ENCODE measurements at regions not wholly inside any gene's neighbourhood (a gene's known extent, or its start where the extent isn't known, plus 50 kb on each side); places are given as distances from the start of the nearest gene placed in this dataset.

- peaks cover 2% of the 10 kb centered on the region for H3K27me3 Mint-ChIP-seq (ENCODE audit: low read depth, poor library complexity)
- H3K4me1 Mint-ChIP-seq, result no peaks in the 10 kb centered on the region
- no peak overlapping the region for H3K27ac Mint-ChIP-seq
- H3K36me3 Mint-ChIP-seq (ENCODE audit: low read depth), result no peaks in the 10 kb centered on the region
- no peaks in the 10 kb centered on the region for H3K9me3 Mint-ChIP-seq
- no peak overlapping the region for H3K4me3 Mint-ChIP-seq
- TF ChIP-seq CTCF (IDR thresholded peaks at IDR 0.05), result no peak
- no peak for DNase-seq
Measured at GRCh38 chr3:106114848-106115247, 246.0 kb upstream of the CBLB start.

GRCh38 chr3:106115557-106115956 lies 246.7 kb upstream of the CBLB start:
- H3K4me1 Mint-ChIP-seq, result no peaks in the 10 kb centered on the region
- no peak for DNase-seq

GRCh38 chr3:106116733-106117489 lies 248.1 kb upstream of the CBLB start:
- DNase-seq, result no peak
- Mint-ChIP-seq H3K4me1 (no peaks in the 10 kb centered on the region), H3K36me3 (ENCODE audit: low read depth) (no peaks in the 10 kb centered on the region), H3K27ac (no peak overlapping the region), H3K4me3 (no peak overlapping the region), H3K9me3 (no peaks in the 10 kb centered on the region), H3K27me3 (ENCODE audit: low read depth, poor library complexity) (peaks cover 2% of the 10 kb centered on the region)
- TF ChIP-seq CTCF (IDR thresholded peaks at IDR 0.05), result no peak

More at GRCh38 chr3:106115557-106115956, 246.7 kb upstream of the CBLB start:
- Mint-ChIP-seq H3K9me3 (no peaks in the 10 kb centered on the region), H3K27me3 (ENCODE audit: low read depth, poor library complexity) (peaks cover 2% of the 10 kb centered on the region), H3K4me3 (no peak overlapping the region), H3K27ac (no peak overlapping the region), H3K36me3 (ENCODE audit: low read depth) (no peaks in the 10 kb centered on the region)
- TF ChIP-seq CTCF (IDR thresholded peaks at IDR 0.05), result no peak

GRCh38 chr3:106117490-106117858 lies 248.7 kb upstream of the CBLB start:
- no peak overlapping the region for H3K27ac Mint-ChIP-seq
- TF ChIP-seq CTCF (IDR thresholded peaks at IDR 0.05), result no peak

GRCh38 chr3:106119614-106120082 lies 250.8 kb upstream of the CBLB start:
- H3K27ac Mint-ChIP-seq, result no peak overlapping the region
- no peak overlapping the region for H3K4me3 Mint-ChIP-seq
- H3K9me3 Mint-ChIP-seq, result no peaks in the 10 kb centered on the region
- H3K36me3 Mint-ChIP-seq (ENCODE audit: low read depth), result no peaks in the 10 kb centered on the region
- peaks cover 2% of the 10 kb centered on the region for H3K27me3 Mint-ChIP-seq (ENCODE audit: low read depth, poor library complexity)
- no peak for DNase-seq
- no peaks in the 10 kb centered on the region for H3K4me1 Mint-ChIP-seq
- no peak for TF ChIP-seq CTCF (IDR thresholded peaks at IDR 0.05)

More at GRCh38 chr3:106117490-106117858, 248.7 kb upstream of the CBLB start:
- no peaks in the 10 kb centered on the region for H3K4me1 Mint-ChIP-seq
- H3K36me3 Mint-ChIP-seq (ENCODE audit: low read depth), result no peaks in the 10 kb centered on the region
- H3K9me3 Mint-ChIP-seq, result no peaks in the 10 kb centered on the region
- H3K4me3 Mint-ChIP-seq, result no peak overlapping the region
- no peak for DNase-seq
- H3K27me3 Mint-ChIP-seq (ENCODE audit: low read depth, poor library complexity), result peaks cover 2% of the 10 kb centered on the region

GRCh38 chr3:106120356-106120755 lies 251.5 kb upstream of the CBLB start:
- no peak overlapping the region for H3K27ac Mint-ChIP-seq
- DNase-seq, result no peak
- H3K4me1 Mint-ChIP-seq, result no peaks in the 10 kb centered on the region
- H3K9me3 Mint-ChIP-seq, result no peaks in the 10 kb centered on the region
- H3K27me3 Mint-ChIP-seq (ENCODE audit: low read depth, poor library complexity), result peaks cover 2% of the 10 kb centered on the region
- no peak overlapping the region for H3K4me3 Mint-ChIP-seq
- no peak for TF ChIP-seq CTCF (IDR thresholded peaks at IDR 0.05)
- no peaks in the 10 kb centered on the region for H3K36me3 Mint-ChIP-seq (ENCODE audit: low read depth)
